ENCODE measurements at regions not wholly inside any gene's neighbourhood (a gene's known extent, or its start where the extent isn't known, plus 50 kb on each side); places are given as distances from the start of the nearest gene placed in this dataset.
"Not testable (repeated sequence)": the region's sequence is repeated elsewhere in the genome, so short reads cannot be mapped to it uniquely, and the experiment has no call there.

DNA sequence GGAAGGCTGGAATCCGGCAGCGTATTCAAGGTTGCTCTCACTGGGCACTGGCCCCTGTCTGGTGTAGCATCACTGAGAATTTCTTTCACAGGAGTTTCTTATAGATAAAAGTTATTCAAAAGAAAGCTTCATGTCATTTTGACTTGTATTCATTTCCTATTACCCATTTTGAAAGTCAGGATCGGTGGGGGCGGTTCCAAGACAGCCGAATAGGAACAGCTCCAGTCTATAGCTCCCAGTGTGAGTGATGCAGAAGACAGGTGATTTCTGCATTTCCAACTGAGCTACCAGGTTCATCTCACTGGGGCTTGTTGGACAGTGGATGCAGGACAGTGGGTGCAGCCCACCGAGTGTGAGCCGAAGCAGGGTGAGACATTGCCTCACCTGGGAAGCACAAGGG lies 51.5 kb upstream of the CDC42EP3 start:
- DNase-seq (ENCODE audit: low read depth, low spot score): not testable (repeated sequence)

GRCh38 chr2:37730037-37730818 lies 58.8 kb upstream of the CDC42EP3 start:
- DNase-seq (ENCODE audit: low read depth, low spot score): no peak
- no peak overlapping the region for H3K27ac ChIP-seq

More for the DNA sequence above, 51.5 kb upstream of the CDC42EP3 start:
- not testable (repeated sequence) for H3K27ac ChIP-seq

GRCh38 chr2:37732412-37732811 lies 61.0 kb upstream of the CDC42EP3 start:
- DNase-seq (ENCODE audit: low read depth, low spot score): not testable (repeated sequence)

DNA sequence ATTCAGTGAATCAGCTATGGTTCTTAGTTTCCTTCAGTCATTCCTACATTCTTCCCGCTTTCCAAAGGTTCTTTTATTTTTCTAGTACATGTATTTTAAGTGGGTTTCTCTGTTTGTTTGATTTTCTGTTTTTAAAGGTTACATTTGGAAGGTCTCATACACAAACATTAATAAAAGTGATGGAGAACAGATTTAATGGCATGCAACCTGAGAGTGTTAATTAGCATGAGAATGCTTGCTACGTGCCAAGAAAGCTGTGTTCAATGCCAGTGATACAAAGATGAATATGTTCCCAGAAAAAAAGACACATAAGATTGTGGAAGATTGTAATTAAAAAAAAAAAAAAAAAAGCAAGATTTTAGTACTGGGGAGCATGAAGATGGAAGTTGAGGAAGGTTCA lies 61.8 kb upstream of the CDC42EP3 start:
- no peak overlapping the region for H3K27ac ChIP-seq
- DNase-seq (ENCODE audit: low read depth, low spot score): no peak

More at GRCh38 chr2:37732412-37732811, 61.0 kb upstream of the CDC42EP3 start:
- H3K27ac ChIP-seq: not testable (repeated sequence)

GRCh38 chr2:37733955-37734354 lies 62.5 kb upstream of the CDC42EP3 start:
- H3K27ac ChIP-seq: not testable (repeated sequence)

GRCh38 chr2:37734891-37735523 lies 63.6 kb upstream of the CDC42EP3 start:
- H3K27ac ChIP-seq: not testable (repeated sequence)

More at GRCh38 chr2:37733955-37734354, 62.5 kb upstream of the CDC42EP3 start:
- not testable (repeated sequence) for DNase-seq (ENCODE audit: low read depth, low spot score)

DNA sequence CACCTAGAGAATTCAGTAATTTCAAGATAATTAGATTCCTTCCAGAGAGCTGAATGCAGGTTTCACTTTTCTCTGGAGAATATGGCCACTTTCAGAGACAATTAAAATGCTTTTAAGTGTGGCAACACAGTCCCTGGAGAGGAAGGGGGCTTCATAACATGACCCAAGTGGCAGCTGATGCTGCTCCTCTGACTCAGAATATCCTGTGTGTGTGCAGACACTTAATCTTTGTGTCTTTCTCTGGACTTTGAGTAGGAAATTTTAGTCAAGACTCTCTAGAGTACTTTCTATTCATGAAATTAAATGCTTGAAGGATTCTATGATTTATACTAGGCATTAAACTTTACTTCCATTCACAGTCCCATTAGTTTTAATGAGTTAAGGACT lies 64.1 kb upstream of the CDC42EP3 start:
- not testable (repeated sequence) for DNase-seq (ENCODE audit: low read depth, low spot score); H3K27ac ChIP-seq

More at GRCh38 chr2:37734891-37735523, 63.6 kb upstream of the CDC42EP3 start:
- DNase-seq (ENCODE audit: low read depth, low spot score): not testable (repeated sequence)

DNA sequence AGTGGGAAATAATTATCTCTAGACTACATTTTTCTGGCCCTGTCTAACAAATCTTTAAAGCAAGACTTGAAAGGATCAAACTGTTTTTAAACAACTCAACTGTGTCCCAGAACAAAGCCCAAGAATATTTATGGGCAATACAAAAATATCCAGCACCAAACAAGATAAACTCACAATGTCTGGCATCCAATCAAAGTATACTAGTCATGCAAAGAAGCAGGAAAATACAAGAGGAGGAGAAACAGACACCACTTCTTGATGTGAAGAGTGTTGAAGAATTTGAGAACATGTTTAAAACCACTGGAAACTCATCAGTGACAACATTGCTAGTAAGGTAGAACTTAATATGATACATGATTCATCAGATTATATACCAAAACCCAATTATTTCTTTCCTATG lies 66.1 kb upstream of the CDC42EP3 start:
- no peak overlapping the region for H3K27ac ChIP-seq
- no peak for DNase-seq (ENCODE audit: low read depth, low spot score)

- no peak overlapping the region for H3K27ac ChIP-seq
- DNase-seq (ENCODE audit: low read depth, low spot score): no peak
Measured at GRCh38 chr2:37738266-37738885, 66.9 kb upstream of the CDC42EP3 start.

DNA sequence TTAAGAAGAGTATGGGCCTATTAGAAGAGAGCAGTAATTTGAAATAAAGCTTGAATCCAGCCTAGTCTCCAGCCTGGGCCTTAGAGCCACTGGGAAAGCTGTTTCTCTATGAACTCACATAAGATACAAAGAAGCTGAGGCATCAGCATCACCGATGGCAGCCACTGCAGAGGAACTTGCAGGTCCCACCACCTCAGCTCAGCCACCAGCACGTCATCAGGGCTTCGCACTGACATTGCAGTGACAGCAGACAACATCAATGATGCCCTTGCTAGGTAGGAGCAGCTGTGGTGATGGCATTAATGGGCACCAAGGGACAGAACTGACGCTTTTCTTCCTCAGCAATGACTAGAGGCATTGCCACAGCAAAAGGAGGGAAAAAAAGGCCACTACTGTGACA lies 67.7 kb upstream of the CDC42EP3 start:
- no peak for DNase-seq (ENCODE audit: low read depth, low spot score)
- no peak overlapping the region for H3K27ac ChIP-seq

DNA sequence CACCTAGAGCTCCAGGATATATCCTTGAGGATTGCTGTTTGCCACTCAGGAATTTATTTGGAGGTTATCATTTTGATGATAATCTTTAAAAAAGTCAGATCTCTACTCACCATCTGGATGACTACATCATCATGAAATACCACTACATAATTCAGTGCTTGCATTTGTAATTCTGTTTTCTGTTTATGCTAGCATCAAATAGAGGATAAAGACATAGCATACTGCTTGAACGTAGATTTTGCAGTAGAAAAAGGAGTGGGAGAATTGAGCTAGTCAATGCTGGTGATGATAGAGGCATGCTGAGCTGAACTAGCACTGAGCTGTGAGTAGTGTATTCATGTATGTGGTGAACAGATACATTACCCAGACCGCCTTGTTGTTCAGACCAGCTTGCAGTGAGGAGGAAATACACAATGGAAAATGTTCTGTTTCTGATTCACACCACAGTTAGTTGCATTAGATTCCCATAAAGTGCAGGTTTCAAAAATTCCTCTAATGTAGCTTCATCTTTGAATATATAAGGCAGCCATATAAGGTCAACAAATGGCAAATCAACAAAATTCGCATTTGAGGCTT lies 68.8 kb upstream of the CDC42EP3 start:
- DNase-seq (ENCODE audit: low read depth, low spot score): no peak
- H3K27ac ChIP-seq: no peak overlapping the region

DNA sequence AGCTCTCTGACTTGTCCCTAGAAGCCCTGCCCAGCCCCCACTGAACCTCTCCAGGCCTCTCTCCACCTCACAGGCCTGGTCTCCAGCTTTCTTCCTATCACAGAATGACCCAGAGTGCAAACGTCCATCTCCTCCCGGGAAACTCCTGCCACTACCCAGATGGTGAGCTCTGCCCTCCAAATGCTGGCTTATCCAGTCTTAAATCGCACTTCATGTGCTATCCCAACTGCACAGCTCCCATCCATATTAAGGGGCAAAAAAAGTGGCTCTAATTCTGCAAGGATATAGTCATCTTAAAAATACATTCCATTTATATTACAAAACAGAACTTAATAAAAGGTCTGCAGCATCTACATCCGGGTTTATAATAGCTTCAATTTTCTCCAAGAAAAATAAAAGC lies 70.8 kb upstream of the CDC42EP3 start:
- DNase-seq (ENCODE audit: low read depth, low spot score): no peak
- no peak overlapping the region for H3K27ac ChIP-seq

- no peak overlapping the region for H3K27ac ChIP-seq
- DNase-seq (ENCODE audit: low read depth, low spot score): no peak
Measured at GRCh38 chr2:37744010-37744409, 72.6 kb upstream of the CDC42EP3 start.

DNA sequence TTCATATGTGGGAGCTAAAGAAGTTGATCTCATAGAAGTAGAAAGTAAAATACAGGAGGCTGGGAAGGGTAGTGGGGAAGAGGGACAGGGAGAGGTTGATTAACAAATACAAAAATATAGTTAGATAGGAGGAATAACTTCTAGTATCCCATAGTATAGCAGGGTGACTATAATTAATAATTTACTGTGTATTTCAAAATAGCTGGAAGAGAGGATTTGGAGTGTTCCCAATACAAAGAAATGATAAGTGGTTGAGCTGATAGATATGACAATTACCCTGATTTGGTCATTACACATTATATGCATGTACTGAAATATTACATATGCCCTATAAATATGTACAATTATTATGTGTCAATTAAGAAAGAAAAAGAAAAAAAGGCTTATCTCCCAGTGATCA lies 73.5 kb upstream of the CDC42EP3 start:
- not testable (repeated sequence) for DNase-seq (ENCODE audit: low read depth, low spot score); H3K27ac ChIP-seq

- not testable (repeated sequence) for H3K27ac ChIP-seq; DNase-seq (ENCODE audit: low read depth, low spot score)
Measured at GRCh38 chr2:37746011-37746410, 74.6 kb upstream of the CDC42EP3 start.

- DNase-seq (ENCODE audit: low read depth, low spot score): no peak
- no peak overlapping the region for H3K27ac ChIP-seq
Measured at GRCh38 chr2:37746883-37747282, 75.4 kb upstream of the CDC42EP3 start.

DNA sequence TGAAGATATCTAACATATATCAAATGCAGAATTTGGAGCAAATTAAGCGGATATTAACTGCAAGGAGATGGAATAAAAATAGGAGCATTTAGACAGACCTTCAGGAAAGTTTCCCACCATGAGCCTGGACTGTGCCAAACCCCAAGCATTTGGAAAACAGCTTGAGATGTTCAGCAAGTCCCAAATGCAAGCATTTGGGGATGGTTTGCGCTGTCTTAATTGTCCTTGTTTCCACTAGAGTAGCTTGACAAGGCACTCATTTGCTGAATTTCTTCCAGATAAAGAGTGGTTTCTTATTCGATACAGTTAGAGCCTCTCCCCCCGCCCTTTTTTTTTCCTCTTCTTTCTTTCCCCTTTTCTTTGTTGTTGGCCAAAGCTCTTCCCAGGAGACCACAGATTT lies 77.1 kb upstream of the CDC42EP3 start:
- no peak for DNase-seq (ENCODE audit: low read depth, low spot score)
- H3K27ac ChIP-seq: no peak overlapping the region

DNA sequence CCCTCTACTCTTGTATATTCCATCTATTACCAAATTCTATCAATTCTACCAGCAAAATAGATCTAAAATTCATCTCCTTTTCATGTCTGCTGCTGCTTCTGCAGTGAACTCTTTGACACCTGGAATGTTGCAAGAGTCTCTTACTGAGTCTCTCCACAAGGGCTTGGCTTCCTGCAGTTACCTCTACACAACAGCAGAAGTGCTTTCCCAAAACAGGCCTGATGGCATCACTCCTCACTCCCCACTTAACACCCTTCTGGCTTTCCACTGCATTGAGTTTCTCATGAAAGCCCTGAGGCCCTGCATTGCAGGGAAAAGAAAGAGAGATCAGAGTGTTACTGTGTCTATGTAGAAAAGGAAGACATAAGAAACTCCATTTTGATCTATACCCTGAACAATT lies 78.8 kb upstream of the CDC42EP3 start:
- DNase-seq (ENCODE audit: low read depth, low spot score); H3K27ac ChIP-seq: not testable (repeated sequence)

DNA sequence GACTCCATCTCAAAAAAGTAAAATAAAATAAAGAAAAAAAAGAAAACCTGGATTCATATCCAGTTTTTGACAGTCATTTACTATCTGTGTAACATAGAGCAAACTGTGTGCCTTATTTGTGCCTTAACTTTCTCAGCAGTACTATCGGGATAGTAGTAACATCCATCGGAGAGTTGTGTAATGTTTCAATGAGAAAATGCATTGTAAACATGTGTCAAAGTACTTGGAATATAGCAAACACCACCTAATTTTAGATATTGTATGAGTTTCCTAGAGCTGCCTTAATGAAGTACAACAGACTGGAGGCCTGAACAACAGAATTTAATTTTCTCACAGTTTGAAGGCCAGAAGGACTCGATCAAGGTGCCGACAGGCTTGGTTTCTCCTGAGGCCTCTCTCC lies 81.3 kb upstream of the CDC42EP3 start:
- DNase-seq (ENCODE audit: low read depth, low spot score): no peak
- no peak overlapping the region for H3K27ac ChIP-seq

DNA sequence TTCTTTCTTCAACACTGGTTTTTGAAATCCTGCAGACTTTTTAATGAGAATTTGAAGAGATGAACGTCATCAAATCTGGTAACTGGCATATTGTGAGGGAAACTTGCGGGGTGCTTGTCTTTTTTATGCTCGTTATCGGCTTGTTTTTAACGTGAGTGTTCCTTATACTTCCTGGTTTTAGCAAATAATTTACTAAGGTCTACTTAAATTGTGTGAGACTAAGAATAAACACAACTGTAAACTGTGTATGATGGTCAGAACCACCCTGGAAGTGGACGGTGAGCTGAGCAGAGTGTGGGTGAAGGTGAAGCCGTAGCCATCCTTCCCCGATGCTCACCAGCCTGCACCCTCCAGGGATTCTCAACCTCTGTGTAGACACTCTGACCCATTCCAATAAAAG lies 82.3 kb upstream of the CDC42EP3 start:
- H3K27ac ChIP-seq: no peak overlapping the region
- DNase-seq (ENCODE audit: low read depth, low spot score): no peak
